HL-60 (cell line): ENCODE measurements at regions not wholly inside any gene's neighbourhood (a gene's known extent, or its start where the extent isn't known, plus 50 kb on each side); places are given as distances from the start of the nearest gene placed in this dataset.
A peak's percentile ranks its signal among the peaks of the same experiment; 100 is the strongest.

Source experiments
- DNase-seq, 2 experiments: peaks; one replicate each; pipeline ENCODE4 v3.0.0-alpha.2; 2010 to 2020; ENCODE audit warnings: low read depth in 1 of 2, low spot score in 1 of 2
- H3K27ac ChIP-seq: fragments of 250-450 bp; sonication (Bioruptor Pico); replicated peaks from 2 replicates; pipeline ENCODE4 v1.5.1; 2020; ENCODE audit warnings: mild to moderate bottlenecking, moderate library complexity
- H3K27me3 ChIP-seq: fragments of 250-450 bp; sonication (Bioruptor Pico); 2 replicates; pipeline ENCODE4 v1.5.1; 2021; ENCODE audit warnings: mild to moderate bottlenecking, moderate library complexity; ENCODE audit not compliant: insufficient read depth, poor library complexity, severe bottlenecking
- H3K4me3 ChIP-seq: replicated peaks from 2 replicates; pipeline ENCODE4 v1.5.1; 2011; ENCODE audit warnings: mild to moderate bottlenecking, control low read depth, low read length; ENCODE audit not compliant: insufficient read depth
- GABPA ChIP-seq: IDR thresholded peaks from 2 replicates; pipeline ENCODE4 v1.6.1; 2012; ENCODE audit warnings: low read depth
- POLR2AphosphoS5 ChIP-seq: IDR thresholded peaks from 2 replicates; pipeline ENCODE4 v1.6.1; 2012; ENCODE audit warnings: low read depth
- SPI1 ChIP-seq: IDR thresholded peaks from 2 replicates; pipeline ENCODE4 v1.6.1; 2012; ENCODE audit warnings: low read depth, mild to moderate bottlenecking, borderline replicate concordance
- TF ChIP-seq, protein P1 (sequence below): IDR thresholded peaks from one replicate; pipeline ENCODE4 v1.5.1; 2011; ENCODE audit warnings: low read length, control low read depth, inconsistent platforms; ENCODE audit not compliant: insufficient read depth
- TF ChIP-seq, protein P2 (sequence below): IDR thresholded peaks from 2 replicates; pipeline ENCODE4 v1.6.1; 2012; ENCODE audit warnings: low read depth; ENCODE audit not compliant: insufficient replicate concordance

- no peak for TF ChIP-seq GABPA
- TF ChIP-seq, protein P1, sequence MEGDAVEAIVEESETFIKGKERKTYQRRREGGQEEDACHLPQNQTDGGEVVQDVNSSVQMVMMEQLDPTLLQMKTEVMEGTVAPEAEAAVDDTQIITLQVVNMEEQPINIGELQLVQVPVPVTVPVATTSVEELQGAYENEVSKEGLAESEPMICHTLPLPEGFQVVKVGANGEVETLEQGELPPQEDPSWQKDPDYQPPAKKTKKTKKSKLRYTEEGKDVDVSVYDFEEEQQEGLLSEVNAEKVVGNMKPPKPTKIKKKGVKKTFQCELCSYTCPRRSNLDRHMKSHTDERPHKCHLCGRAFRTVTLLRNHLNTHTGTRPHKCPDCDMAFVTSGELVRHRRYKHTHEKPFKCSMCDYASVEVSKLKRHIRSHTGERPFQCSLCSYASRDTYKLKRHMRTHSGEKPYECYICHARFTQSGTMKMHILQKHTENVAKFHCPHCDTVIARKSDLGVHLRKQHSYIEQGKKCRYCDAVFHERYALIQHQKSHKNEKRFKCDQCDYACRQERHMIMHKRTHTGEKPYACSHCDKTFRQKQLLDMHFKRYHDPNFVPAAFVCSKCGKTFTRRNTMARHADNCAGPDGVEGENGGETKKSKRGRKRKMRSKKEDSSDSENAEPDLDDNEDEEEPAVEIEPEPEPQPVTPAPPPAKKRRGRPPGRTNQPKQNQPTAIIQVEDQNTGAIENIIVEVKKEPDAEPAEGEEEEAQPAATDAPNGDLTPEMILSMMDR: no peak
- no peak for TF ChIP-seq POLR2AphosphoS5
- TF ChIP-seq, protein P2, sequence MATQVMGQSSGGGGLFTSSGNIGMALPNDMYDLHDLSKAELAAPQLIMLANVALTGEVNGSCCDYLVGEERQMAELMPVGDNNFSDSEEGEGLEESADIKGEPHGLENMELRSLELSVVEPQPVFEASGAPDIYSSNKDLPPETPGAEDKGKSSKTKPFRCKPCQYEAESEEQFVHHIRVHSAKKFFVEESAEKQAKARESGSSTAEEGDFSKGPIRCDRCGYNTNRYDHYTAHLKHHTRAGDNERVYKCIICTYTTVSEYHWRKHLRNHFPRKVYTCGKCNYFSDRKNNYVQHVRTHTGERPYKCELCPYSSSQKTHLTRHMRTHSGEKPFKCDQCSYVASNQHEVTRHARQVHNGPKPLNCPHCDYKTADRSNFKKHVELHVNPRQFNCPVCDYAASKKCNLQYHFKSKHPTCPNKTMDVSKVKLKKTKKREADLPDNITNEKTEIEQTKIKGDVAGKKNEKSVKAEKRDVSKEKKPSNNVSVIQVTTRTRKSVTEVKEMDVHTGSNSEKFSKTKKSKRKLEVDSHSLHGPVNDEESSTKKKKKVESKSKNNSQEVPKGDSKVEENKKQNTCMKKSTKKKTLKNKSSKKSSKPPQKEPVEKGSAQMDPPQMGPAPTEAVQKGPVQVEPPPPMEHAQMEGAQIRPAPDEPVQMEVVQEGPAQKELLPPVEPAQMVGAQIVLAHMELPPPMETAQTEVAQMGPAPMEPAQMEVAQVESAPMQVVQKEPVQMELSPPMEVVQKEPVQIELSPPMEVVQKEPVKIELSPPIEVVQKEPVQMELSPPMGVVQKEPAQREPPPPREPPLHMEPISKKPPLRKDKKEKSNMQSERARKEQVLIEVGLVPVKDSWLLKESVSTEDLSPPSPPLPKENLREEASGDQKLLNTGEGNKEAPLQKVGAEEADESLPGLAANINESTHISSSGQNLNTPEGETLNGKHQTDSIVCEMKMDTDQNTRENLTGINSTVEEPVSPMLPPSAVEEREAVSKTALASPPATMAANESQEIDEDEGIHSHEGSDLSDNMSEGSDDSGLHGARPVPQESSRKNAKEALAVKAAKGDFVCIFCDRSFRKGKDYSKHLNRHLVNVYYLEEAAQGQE: no peak
- TF ChIP-seq SPI1: no peak
- Histone ChIP-seq H3K27me3 (no peaks in the 10 kb centered on the region), H3K27ac (no peak overlapping the region), H3K4me3 (no peak overlapping the region)
- no peak for DNase-seq
Measured at GRCh38 chr15:69522361-69522760, 69.7 kb downstream of the RPLP1 start.

- Histone ChIP-seq H3K27me3 (no peaks in the 10 kb centered on the region), H3K4me3 (no peak overlapping the region), H3K27ac (no peak overlapping the region)
- DNase-seq: peak in 1 of 2 experiments; percentile 70
- TF ChIP-seq, protein P2: no peak
- TF ChIP-seq, protein P1: peak; percentile 20
Measured at GRCh38 chr15:69523010-69524001, 70.7 kb downstream of the RPLP1 start.

- no peak for TF ChIP-seq GABPA
- TF ChIP-seq, protein P2: no peak
- Histone ChIP-seq H3K27me3 (no peaks in the 10 kb centered on the region), H3K4me3 (no peak overlapping the region), H3K27ac (no peak overlapping the region)
- DNase-seq: no peak
Measured at GRCh38 chr15:69524296-69524695, 71.7 kb downstream of the RPLP1 start.
